Thyroid gland (tissue), 4 donors: ENCODE measurements at regions not wholly inside any gene's neighbourhood (a gene's known extent, or its start where the extent isn't known, plus 50 kb on each side); places are given as distances from the start of the nearest gene placed in this dataset.

Source experiments
- POLR2A ChIP-seq, 2 donors: fragments of 450-650 bp; IDR thresholded peaks; one replicate each; pipeline ENCODE4 v1.6.1; 2017; ENCODE audit warnings: antibody characterized with exemption in 2 of 2, mild to moderate bottlenecking in 2 of 2, moderate library complexity in 1 of 2
- TF ChIP-seq, protein P1 (sequence below), 6 experiments: fragments of 200-600 bp in 3 of 6; fragments of 450-650 bp in 3 of 6; sonication (generic) in 3 of 6; IDR thresholded peaks; one replicate each; pipeline ENCODE4 v1.5.1; 2016 to 2019; ENCODE audit warnings: antibody characterized with exemption in 6 of 6, mild to moderate bottlenecking in 2 of 6, inconsistent platforms in 1 of 6, moderate library complexity in 1 of 6

- TF ChIP-seq, protein P1, sequence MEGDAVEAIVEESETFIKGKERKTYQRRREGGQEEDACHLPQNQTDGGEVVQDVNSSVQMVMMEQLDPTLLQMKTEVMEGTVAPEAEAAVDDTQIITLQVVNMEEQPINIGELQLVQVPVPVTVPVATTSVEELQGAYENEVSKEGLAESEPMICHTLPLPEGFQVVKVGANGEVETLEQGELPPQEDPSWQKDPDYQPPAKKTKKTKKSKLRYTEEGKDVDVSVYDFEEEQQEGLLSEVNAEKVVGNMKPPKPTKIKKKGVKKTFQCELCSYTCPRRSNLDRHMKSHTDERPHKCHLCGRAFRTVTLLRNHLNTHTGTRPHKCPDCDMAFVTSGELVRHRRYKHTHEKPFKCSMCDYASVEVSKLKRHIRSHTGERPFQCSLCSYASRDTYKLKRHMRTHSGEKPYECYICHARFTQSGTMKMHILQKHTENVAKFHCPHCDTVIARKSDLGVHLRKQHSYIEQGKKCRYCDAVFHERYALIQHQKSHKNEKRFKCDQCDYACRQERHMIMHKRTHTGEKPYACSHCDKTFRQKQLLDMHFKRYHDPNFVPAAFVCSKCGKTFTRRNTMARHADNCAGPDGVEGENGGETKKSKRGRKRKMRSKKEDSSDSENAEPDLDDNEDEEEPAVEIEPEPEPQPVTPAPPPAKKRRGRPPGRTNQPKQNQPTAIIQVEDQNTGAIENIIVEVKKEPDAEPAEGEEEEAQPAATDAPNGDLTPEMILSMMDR (IDR thresholded peaks at IDR 0.05) = no peak
- no peak for TF ChIP-seq POLR2A (IDR thresholded peaks at IDR 0.05)
These were observed 312.5 kb upstream of the OBI1 start for GRCh38 chr13:78971355-78972025.
